ENCODE measurements at regions not wholly inside any gene's neighbourhood (a gene's known extent, or its start where the extent isn't known, plus 50 kb on each side); places are given as distances from the start of the nearest gene placed in this dataset.

DNA sequence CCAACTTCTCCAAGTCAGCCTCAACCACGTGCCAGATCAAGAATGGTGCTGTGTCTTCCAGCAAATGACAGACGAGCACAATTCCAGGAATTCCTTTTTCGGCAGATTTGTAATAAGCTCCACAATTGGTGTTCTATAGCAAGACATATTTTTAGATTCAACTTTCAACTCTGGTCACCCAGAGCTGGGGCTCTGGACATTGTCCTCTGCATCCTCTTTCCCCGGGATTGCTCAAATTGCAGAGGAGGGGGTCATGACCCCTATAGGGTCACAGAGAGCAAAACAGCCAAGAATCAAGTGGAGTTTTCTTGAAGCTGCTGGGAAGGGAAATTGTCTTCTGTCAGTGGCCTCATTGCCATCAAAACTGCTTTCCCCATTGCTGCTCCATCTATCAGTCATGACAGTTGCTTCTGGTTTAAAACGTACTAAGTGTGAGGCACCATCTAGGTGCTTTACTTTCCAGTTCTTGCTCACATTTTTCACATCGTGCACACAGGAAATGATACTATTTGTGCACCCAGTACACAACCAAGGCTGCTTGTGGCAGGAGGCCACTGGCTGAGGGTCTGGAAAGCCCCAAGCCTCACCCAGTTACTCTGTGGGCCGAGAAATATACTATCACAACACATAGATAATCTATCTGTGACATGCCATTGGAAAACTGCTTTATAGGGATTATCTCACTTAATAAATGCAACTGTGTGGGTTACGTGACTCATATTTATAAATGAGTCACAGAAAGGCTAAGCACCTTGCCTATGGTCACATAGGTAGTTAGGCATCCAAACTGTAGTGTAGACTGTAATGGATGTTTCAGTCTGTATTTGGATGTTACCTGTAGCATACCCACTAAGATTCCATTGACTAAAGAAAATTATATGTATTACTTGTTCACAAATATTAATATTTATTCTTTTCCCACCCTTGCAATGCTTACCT, 91.7 kb upstream of the PHOX2B start:
- CTCF ChIA-PET: no interaction called here
- Mint-ChIP-seq H3K36me3 (ENCODE audit: insufficient read depth, unreplicated experiment) (no peaks in the 10 kb centered on the region), H3K27ac (ENCODE audit: unreplicated experiment) (no peak overlapping the region), H3K27me3 (ENCODE audit: unreplicated experiment) (no peaks in the 10 kb centered on the region), H3K4me1 (ENCODE audit: low read depth, unreplicated experiment) (peaks cover 7% of the 10 kb centered on the region), H3K9me3 (ENCODE audit: low read depth, unreplicated experiment) (no peaks in the 10 kb centered on the region), H3K4me3 (ENCODE audit: low read depth, unreplicated experiment) (no peak overlapping the region)
- no peak for DNase-seq
- TF ChIP-seq, protein P1, sequence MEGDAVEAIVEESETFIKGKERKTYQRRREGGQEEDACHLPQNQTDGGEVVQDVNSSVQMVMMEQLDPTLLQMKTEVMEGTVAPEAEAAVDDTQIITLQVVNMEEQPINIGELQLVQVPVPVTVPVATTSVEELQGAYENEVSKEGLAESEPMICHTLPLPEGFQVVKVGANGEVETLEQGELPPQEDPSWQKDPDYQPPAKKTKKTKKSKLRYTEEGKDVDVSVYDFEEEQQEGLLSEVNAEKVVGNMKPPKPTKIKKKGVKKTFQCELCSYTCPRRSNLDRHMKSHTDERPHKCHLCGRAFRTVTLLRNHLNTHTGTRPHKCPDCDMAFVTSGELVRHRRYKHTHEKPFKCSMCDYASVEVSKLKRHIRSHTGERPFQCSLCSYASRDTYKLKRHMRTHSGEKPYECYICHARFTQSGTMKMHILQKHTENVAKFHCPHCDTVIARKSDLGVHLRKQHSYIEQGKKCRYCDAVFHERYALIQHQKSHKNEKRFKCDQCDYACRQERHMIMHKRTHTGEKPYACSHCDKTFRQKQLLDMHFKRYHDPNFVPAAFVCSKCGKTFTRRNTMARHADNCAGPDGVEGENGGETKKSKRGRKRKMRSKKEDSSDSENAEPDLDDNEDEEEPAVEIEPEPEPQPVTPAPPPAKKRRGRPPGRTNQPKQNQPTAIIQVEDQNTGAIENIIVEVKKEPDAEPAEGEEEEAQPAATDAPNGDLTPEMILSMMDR (IDR thresholded peaks at IDR 0.05; ENCODE audit: unreplicated experiment): no peak
- intact Hi-C loops (cut with micrococcal nuclease; ENCODE audit: unreplicated experiment): no loop called here
- no TSS peak for BruUV-seq (replicated peaks)

DNA sequence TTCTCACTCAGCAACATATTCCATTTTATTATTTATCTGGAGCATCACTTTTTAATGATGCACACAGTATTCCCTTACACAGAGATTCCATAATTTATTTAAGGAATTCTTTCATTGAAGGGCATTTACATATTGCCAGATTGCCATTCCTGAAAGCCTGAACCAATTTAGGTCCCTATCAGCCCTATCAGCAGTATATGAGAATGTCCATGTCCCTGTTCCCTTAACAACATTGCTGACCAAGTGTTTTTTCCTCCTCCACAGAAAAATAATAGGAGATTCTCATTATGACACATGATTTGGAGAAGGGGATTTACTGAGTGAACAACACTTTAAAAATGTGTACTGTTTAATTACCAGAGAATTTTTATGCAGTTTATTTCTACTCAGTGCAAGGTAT, 90.1 kb upstream of the PHOX2B start:
- H3K27ac Mint-ChIP-seq (ENCODE audit: unreplicated experiment): no peak overlapping the region
- H3K4me3 Mint-ChIP-seq (ENCODE audit: low read depth, unreplicated experiment): no peak overlapping the region
- no peaks in the 10 kb centered on the region for H3K36me3 Mint-ChIP-seq (ENCODE audit: insufficient read depth, unreplicated experiment)
- CTCF ChIA-PET: no interaction called here
- DNase-seq: no peak
- intact Hi-C loops (cut with micrococcal nuclease; ENCODE audit: unreplicated experiment): no loop called here
- BruUV-seq (replicated peaks): no TSS peak
- no peaks in the 10 kb centered on the region for H3K27me3 Mint-ChIP-seq (ENCODE audit: unreplicated experiment)
- peaks cover 7% of the 10 kb centered on the region for H3K4me1 Mint-ChIP-seq (ENCODE audit: low read depth, unreplicated experiment)
- TF ChIP-seq, protein P1 (IDR thresholded peaks at IDR 0.05; ENCODE audit: unreplicated experiment): no peak
- H3K9me3 Mint-ChIP-seq (ENCODE audit: low read depth, unreplicated experiment): no peaks in the 10 kb centered on the region

DNA sequence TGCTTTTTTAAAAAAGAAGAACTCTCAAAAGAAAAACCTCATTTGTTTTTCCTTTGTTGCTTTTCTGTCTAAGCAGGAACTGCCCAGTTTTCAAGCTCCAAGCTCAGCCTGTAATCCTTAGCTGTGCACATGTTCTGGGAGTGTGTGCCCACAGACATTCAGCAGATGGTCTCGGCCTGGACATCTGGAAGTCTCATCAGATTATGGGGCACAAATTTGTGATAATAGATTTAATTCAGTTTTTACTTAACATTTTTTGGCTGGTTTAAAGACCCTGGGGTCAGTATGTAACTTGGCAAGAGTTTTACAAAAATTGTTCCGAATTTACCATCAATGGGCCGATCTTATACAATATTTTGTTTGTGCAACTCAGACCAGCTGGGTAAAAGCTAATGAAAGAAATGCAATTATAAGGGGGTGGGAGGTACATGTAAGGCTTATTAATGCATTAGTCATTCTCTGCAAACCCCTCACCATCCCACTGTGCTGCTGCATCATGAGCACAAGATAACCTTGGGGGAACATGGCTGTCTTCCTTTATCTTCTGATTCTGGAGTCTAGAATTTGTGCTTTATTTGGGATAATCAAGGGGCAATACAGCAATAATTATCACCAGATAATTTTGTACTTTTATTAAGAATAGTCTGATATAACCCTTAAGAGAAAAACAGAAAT, 86.9 kb upstream of the PHOX2B start:
- BruUV-seq (replicated peaks): no TSS peak
- intact Hi-C loops (cut with micrococcal nuclease; ENCODE audit: unreplicated experiment): no loop called here
- Mint-ChIP-seq H3K4me1 (ENCODE audit: low read depth, unreplicated experiment) (peaks cover 7% of the 10 kb centered on the region), H3K36me3 (ENCODE audit: insufficient read depth, unreplicated experiment) (no peaks in the 10 kb centered on the region), H3K27me3 (ENCODE audit: unreplicated experiment) (peaks cover 12% of the 10 kb centered on the region), H3K9me3 (ENCODE audit: low read depth, unreplicated experiment) (no peaks in the 10 kb centered on the region), H3K27ac (ENCODE audit: unreplicated experiment) (no peak overlapping the region), H3K4me3 (ENCODE audit: low read depth, unreplicated experiment) (no peak overlapping the region)
- CTCF ChIA-PET: no interaction called here
- TF ChIP-seq, protein P1 (IDR thresholded peaks at IDR 0.05; ENCODE audit: unreplicated experiment): no peak
- no peak for DNase-seq

DNA sequence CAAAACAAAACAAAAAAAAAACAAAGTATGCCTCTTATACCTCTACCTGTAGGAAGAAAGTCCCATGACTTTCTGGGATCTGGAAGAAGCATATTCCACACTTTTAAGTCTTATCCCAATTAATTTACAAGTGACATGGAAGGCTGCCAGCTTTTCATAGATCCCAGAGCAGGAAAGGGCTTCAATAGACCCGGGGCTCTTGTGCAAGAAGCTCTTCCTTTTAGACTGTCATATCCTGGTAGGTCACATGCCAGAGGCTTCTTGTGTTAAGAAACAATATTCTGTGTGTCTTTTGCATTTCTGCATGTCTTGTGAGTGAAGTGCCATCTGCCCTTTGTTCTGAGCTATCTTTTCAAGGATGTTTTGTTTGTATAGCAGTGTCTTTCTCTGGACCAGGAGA, 84.4 kb upstream of the PHOX2B start:
- TF ChIP-seq, protein P1 (IDR thresholded peaks at IDR 0.05; ENCODE audit: unreplicated experiment): no peak

More for the DNA sequence above, 84.4 kb upstream of the PHOX2B start:
- DNase-seq: no peak
- Mint-ChIP-seq H3K27me3 (ENCODE audit: unreplicated experiment) (peaks cover 36% of the 10 kb centered on the region), H3K36me3 (ENCODE audit: insufficient read depth, unreplicated experiment) (no peaks in the 10 kb centered on the region), H3K27ac (ENCODE audit: unreplicated experiment) (no peak overlapping the region), H3K4me1 (ENCODE audit: low read depth, unreplicated experiment) (no peaks in the 10 kb centered on the region), H3K4me3 (ENCODE audit: low read depth, unreplicated experiment) (no peak overlapping the region), H3K9me3 (ENCODE audit: low read depth, unreplicated experiment) (no peaks in the 10 kb centered on the region)
- BruUV-seq (replicated peaks): no TSS peak
- intact Hi-C loops (cut with micrococcal nuclease; ENCODE audit: unreplicated experiment): no loop called here
- CTCF ChIA-PET: no interaction called here

Data from Calu3 (cell line).